WERI-Rb-1 (cell line): ENCODE measurements at regions not wholly inside any gene's neighbourhood (a gene's known extent, or its start where the extent isn't known, plus 50 kb on each side); places are given as distances from the start of the nearest gene placed in this dataset.

Experiments
- DNase-seq: peaks from one replicate; pipeline ENCODE4 v3.0.0-alpha.2; 2020
- H3K27ac ChIP-seq: fragments of 250-450 bp; sonication (Bioruptor Pico); 2 replicates; pipeline ENCODE4 v1.5.1; 2020; ENCODE audit warnings: mild to moderate bottlenecking, moderate library complexity
- H3K27me3 ChIP-seq: fragments of 250-450 bp; sonication (Bioruptor Pico); 2 replicates; pipeline ENCODE4 v1.5.1; 2021; ENCODE audit warnings: mild to moderate bottlenecking, low read depth, moderate library complexity; ENCODE audit not compliant: insufficient read depth, severe bottlenecking
- H3K36me3 ChIP-seq: fragments of 250-450 bp; sonication (Bioruptor Pico); 2 replicates; pipeline ENCODE4 v1.5.1; 2020; ENCODE audit warnings: mild to moderate bottlenecking, moderate library complexity
- H3K4me3 ChIP-seq: 2 replicates; pipeline ENCODE4 v1.5.1; 2011; ENCODE audit warnings: low read depth, mild to moderate bottlenecking, control low read depth, low read length
- H3K9me3 ChIP-seq: fragments of 250-450 bp; sonication (Bioruptor Pico); 2 replicates; pipeline ENCODE4 v1.5.1; 2021; ENCODE audit warnings: mild to moderate bottlenecking, moderate library complexity; ENCODE audit not compliant: severe bottlenecking
- TF ChIP-seq, protein P1 (sequence below): IDR thresholded peaks from 2 replicates; pipeline ENCODE4 v1.5.1; 2011; ENCODE audit warnings: low read depth, mild to moderate bottlenecking, control low read depth, inconsistent platforms, low read length

DNA sequence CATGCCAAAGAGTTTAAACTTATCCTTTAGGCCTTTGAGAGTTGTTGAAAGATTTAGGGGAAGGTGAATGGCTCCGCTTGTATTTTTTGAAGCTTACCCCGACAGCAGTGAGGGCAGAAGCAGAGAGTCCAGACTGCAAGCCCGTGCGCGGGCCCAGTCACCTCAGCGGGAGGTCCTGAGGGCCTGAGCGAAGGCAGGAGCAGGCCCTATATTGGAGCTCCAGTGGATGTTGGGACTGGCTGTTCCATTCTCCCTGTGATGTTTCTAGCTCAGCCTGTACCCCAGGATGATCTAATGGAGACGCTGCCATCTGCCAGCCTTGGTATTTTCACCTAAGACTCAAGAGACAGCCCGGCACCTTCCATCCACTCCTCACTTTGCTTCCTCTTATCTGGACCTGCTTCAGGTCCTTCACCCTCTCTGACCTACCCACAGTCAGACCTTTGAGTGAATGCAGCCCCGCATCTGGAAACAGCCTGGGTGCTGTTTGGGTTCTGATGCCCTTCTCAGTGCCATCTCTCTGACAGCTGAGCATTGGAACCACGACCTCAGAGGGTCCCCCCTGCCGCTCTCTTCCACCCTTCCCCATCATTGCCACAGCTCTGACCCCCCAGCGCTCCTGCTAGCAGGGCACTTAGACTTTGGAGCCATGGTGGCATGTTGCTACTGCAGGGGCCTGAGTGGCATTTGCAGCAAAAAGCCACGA is 628.2 kb upstream of the CADM1 start:
- Histone ChIP-seq H3K9me3 (no peaks in the 10 kb centered on the region), H3K27ac (no peak overlapping the region), H3K4me3 (no peak overlapping the region), H3K36me3 (no peaks in the 10 kb centered on the region), H3K27me3 (no peaks in the 10 kb centered on the region)
- no peak for DNase-seq
- TF ChIP-seq, protein P1, sequence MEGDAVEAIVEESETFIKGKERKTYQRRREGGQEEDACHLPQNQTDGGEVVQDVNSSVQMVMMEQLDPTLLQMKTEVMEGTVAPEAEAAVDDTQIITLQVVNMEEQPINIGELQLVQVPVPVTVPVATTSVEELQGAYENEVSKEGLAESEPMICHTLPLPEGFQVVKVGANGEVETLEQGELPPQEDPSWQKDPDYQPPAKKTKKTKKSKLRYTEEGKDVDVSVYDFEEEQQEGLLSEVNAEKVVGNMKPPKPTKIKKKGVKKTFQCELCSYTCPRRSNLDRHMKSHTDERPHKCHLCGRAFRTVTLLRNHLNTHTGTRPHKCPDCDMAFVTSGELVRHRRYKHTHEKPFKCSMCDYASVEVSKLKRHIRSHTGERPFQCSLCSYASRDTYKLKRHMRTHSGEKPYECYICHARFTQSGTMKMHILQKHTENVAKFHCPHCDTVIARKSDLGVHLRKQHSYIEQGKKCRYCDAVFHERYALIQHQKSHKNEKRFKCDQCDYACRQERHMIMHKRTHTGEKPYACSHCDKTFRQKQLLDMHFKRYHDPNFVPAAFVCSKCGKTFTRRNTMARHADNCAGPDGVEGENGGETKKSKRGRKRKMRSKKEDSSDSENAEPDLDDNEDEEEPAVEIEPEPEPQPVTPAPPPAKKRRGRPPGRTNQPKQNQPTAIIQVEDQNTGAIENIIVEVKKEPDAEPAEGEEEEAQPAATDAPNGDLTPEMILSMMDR = no peak

DNA sequence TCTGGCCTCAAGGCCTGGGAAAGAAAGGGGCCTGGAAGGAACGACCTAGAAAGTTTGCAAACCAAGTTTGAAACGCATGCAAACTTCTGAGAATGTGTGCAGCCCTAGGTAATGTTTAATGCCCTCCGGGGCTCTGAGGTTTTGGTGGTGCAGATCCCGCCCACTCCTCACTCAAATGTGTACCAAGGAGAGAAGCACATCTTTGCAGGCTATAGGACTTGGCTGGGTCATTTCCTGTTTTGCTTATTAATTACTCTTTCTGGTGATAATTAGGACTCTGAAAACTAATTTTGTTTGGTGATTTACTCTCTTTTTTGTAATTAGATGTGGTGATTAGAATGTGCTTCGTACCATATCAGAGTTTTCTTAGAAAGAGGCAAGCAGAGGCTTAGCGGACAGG is 625.9 kb upstream of the CADM1 start:
- Histone ChIP-seq H3K27me3 (no peaks in the 10 kb centered on the region), H3K36me3 (no peaks in the 10 kb centered on the region), H3K9me3 (no peaks in the 10 kb centered on the region), H3K27ac (no peak overlapping the region), H3K4me3 (no peak overlapping the region)
- no peak for DNase-seq
- TF ChIP-seq, protein P1 = no peak

DNA sequence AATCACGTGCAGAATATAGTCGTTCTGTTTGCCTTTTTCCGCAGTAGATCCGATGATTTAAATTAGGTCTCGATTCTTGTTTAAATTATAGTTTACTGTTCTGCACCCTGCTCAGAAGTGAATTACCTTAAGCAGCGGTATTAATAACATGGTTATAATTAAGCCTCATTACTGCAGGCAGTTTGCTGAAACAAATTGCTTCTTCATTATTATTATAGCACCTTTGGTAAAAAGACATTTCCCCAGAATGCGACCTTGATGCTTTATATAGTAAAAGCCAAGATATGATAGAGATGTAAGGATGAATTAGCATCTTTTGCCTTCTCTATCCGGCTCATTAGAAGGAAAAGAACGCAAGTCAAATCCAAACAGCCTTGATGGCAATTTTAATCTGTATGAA is 625.2 kb upstream of the CADM1 start:
- Histone ChIP-seq H3K27me3 (no peaks in the 10 kb centered on the region), H3K36me3 (no peaks in the 10 kb centered on the region), H3K9me3 (no peaks in the 10 kb centered on the region), H3K27ac (no peak overlapping the region), H3K4me3 (no peak overlapping the region)
- DNase-seq = no peak
- TF ChIP-seq, protein P1 = no peak

DNA sequence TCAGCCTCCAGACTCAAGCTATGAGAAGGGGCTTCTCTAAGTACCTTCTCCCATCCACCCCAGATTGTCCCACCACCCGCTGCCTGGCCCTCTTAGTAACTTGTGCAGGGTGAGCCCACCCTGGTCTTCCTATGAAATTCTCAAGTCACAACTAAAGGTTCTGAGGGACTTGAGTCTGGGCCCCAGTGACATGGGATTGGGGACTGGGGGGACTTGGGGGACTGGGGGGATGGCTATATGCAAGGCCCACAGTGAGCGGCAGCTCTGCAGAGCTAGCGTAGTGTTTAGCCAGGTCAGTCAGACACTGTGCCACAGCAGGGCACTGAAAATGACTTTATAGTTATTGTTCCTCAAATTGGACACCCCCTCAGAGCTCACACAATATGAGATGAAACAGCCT is 622.3 kb upstream of the CADM1 start:
- no peak overlapping the region for H3K4me3 ChIP-seq
- H3K9me3 ChIP-seq = no peaks in the 10 kb centered on the region
- H3K27me3 ChIP-seq = no peaks in the 10 kb centered on the region
- TF ChIP-seq, protein P1 = no peak
- no peaks in the 10 kb centered on the region for H3K36me3 ChIP-seq
- DNase-seq = no peak
- H3K27ac ChIP-seq = no peak overlapping the region

DNA sequence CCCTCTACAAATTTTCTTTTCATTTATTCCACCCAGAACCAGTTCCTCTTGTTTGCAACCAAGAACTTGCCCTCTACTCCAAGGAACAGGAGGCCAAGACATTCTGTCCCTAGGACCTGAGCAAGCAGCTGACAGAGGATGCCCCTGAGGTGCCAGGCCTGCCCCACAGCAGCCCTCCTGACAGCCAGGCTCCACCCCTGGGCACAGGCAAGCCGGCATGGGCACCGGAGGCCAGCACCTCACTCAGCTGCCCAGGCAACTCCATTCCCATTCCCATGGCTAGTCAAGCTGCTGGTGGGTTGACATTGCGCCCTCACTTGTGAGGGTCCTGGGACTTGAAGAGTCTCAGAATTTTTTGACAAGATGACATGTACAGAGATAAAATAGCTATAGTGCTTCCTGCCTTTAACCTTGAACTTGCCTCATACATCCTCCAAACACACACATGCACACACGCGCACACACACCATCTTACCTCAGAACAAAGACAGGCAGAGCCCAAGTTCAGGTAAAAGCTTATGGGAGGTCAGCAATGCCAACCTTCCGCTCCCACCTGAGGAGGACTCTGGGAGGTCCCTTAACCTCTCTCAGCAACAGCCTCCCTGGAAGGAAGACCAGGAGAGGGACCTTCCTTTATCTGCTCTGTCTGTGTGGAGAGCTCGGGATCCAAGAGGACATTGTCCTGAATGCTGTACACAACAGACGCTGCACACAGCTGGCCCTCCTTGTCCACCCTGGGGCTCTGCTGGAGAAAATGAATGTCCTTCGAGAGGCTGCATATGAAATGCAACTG is 620.9 kb upstream of the CADM1 start:
- no peak overlapping the region for H3K27ac ChIP-seq
- no peak overlapping the region for H3K4me3 ChIP-seq
- DNase-seq = no peak
- H3K27me3 ChIP-seq = no peaks in the 10 kb centered on the region
- TF ChIP-seq, protein P1 = no peak
- H3K9me3 ChIP-seq = no peaks in the 10 kb centered on the region
- H3K36me3 ChIP-seq = no peaks in the 10 kb centered on the region
